PFSK-1 (cell line): ENCODE measurements at regions not wholly inside any gene's neighbourhood (a gene's known extent, or its start where the extent isn't known, plus 50 kb on each side); places are given as distances from the start of the nearest gene placed in this dataset.

Experiments used
- SIN3A ChIP-seq: IDR thresholded peaks from 2 replicates; pipeline ENCODE4 v1.6.1; 2012; ENCODE audit warnings: mild to moderate bottlenecking, low read length, moderate library complexity, borderline replicate concordance; ENCODE audit not compliant: insufficient read depth
- TAF1 ChIP-seq: IDR thresholded peaks from 2 replicates; pipeline ENCODE4 v1.6.1; 2012; ENCODE audit warnings: low read length, control low read depth, borderline replicate concordance; ENCODE audit not compliant: insufficient read depth
- TF ChIP-seq, protein P1 (sequence below), 2 experiments: IDR thresholded peaks; 2 replicates each; pipeline versions ENCODE4 v1.6.1 to v1.8.0; 2011 to 2012; ENCODE audit warnings: low read depth in 2 of 2, low read length in 2 of 2, control low read depth in 1 of 2, inconsistent platforms in 1 of 2, mild to moderate bottlenecking in 1 of 2, moderate library complexity in 1 of 2; ENCODE audit not compliant: insufficient read depth in 1 of 2

DNA sequence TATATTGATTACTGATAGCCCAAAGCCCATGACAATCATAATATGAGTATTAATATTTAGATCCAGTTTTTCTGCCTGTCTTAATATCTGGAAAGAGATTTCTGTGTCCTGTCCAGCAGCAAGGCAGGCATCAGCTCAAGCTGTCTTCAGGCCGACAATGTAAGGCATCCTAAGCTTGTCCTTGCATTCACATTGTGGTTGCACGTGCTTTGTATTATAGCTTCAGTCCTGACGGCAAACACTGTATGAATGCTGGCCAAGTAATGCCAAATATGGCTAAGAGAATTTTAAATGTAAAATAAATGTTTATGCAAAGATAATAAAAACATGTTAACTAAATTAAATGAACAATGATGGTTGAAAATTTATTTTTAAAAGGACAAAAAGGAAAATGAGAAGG lies 255.7 kb upstream of the RPS6KA3 start:
- TF ChIP-seq TAF1 (no peak), SIN3A (no peak)
- TF ChIP-seq, protein P1, sequence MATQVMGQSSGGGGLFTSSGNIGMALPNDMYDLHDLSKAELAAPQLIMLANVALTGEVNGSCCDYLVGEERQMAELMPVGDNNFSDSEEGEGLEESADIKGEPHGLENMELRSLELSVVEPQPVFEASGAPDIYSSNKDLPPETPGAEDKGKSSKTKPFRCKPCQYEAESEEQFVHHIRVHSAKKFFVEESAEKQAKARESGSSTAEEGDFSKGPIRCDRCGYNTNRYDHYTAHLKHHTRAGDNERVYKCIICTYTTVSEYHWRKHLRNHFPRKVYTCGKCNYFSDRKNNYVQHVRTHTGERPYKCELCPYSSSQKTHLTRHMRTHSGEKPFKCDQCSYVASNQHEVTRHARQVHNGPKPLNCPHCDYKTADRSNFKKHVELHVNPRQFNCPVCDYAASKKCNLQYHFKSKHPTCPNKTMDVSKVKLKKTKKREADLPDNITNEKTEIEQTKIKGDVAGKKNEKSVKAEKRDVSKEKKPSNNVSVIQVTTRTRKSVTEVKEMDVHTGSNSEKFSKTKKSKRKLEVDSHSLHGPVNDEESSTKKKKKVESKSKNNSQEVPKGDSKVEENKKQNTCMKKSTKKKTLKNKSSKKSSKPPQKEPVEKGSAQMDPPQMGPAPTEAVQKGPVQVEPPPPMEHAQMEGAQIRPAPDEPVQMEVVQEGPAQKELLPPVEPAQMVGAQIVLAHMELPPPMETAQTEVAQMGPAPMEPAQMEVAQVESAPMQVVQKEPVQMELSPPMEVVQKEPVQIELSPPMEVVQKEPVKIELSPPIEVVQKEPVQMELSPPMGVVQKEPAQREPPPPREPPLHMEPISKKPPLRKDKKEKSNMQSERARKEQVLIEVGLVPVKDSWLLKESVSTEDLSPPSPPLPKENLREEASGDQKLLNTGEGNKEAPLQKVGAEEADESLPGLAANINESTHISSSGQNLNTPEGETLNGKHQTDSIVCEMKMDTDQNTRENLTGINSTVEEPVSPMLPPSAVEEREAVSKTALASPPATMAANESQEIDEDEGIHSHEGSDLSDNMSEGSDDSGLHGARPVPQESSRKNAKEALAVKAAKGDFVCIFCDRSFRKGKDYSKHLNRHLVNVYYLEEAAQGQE (IDR thresholded peaks at IDR 0.05; ENCODE audit: insufficient read depth in 1 of 2, low read depth in 2 of 2, low read length in 2 of 2) = no peak
